Activated effector memory CD4-positive, alpha-beta T cell treated with anti-CD3 and anti-CD28 coated beads, Interleukin-2, amount 50 U/mL, for 16 hours (primary cell): ENCODE measurements at regions not wholly inside any gene's neighbourhood (a gene's known extent, or its start where the extent isn't known, plus 50 kb on each side); places are given as distances from the start of the nearest gene placed in this dataset.
"Not testable (repeated sequence)": the region's sequence is repeated elsewhere in the genome, so short reads cannot be mapped to it uniquely, and the experiment has no call there.

Source experiments
- DNase-seq: peaks from one replicate; pipeline ENCODE4 v3.0.0-alpha.2; 2020

- DNase-seq = no peak
Observed at GRCh38 chr10:31679936-31680335, 248.7 kb downstream of the ARHGAP12 start.

- DNase-seq = no peak
Observed at GRCh38 chr10:31678575-31679516, 249.8 kb downstream of the ARHGAP12 start.

GRCh38 chr10:31678139-31678536 is 250.5 kb downstream of the ARHGAP12 start:
- DNase-seq = no peak

GRCh38 chr10:31677195-31678138 is 251.2 kb downstream of the ARHGAP12 start:
- DNase-seq = no peak

GRCh38 chr10:31675726-31676125 is 252.9 kb downstream of the ARHGAP12 start:
- DNase-seq = no peak

- DNase-seq = no peak
Observed at GRCh38 chr10:31669357-31669756, 259.3 kb downstream of the ARHGAP12 start.

- DNase-seq = no peak
Observed at GRCh38 chr10:31668326-31668725, 260.3 kb downstream of the ARHGAP12 start.

- not testable (repeated sequence) for DNase-seq
Observed at GRCh38 chr10:31665764-31666279, 262.8 kb downstream of the ARHGAP12 start.

- DNase-seq = no peak
Observed at GRCh38 chr10:31664803-31665202, 263.8 kb downstream of the ARHGAP12 start.

GRCh38 chr10:31664071-31664470 is 264.6 kb downstream of the ARHGAP12 start:
- DNase-seq = not testable (repeated sequence)

GRCh38 chr10:31660300-31660699 is 268.3 kb downstream of the ARHGAP12 start:
- DNase-seq = no peak

- no peak for DNase-seq
Observed at GRCh38 chr10:31659665-31660064, 269.0 kb downstream of the ARHGAP12 start.

- no peak for DNase-seq
Observed at GRCh38 chr10:31657434-31657872, 271.2 kb downstream of the ARHGAP12 start.

GRCh38 chr10:31656851-31657433 is 271.7 kb downstream of the ARHGAP12 start:
- DNase-seq = no peak

GRCh38 chr10:31652038-31652437 is 276.6 kb downstream of the ARHGAP12 start:
- no peak for DNase-seq

- DNase-seq = no peak
Observed at GRCh38 chr10:31650010-31650409, 278.6 kb downstream of the ARHGAP12 start.

- no peak for DNase-seq
Observed at GRCh38 chr10:31648966-31649365, 279.7 kb downstream of the ARHGAP12 start.

- DNase-seq = no peak
Observed at GRCh38 chr10:31647861-31648260, 280.8 kb downstream of the ARHGAP12 start.

GRCh38 chr10:31646519-31646918 is 282.1 kb downstream of the ARHGAP12 start:
- DNase-seq = no peak

GRCh38 chr10:31645786-31646185 is 282.8 kb downstream of the ARHGAP12 start:
- DNase-seq = no peak

- DNase-seq = no peak
Observed at GRCh38 chr10:31644931-31645633, 283.5 kb downstream of the ARHGAP12 start.

- DNase-seq = no peak
Observed at GRCh38 chr10:31642281-31642680, 286.4 kb downstream of the ARHGAP12 start.
